Right forelimb (tissue), 1 donor: ENCODE measurements at regions not wholly inside any gene's neighbourhood (a gene's known extent, or its start where the extent isn't known, plus 50 kb on each side); places are given as distances from the start of the nearest gene placed in this dataset.

Source experiments
- DNase-seq: peaks from one replicate; pipeline ENCODE4 v3.0.0-alpha.2; 2018

DNA sequence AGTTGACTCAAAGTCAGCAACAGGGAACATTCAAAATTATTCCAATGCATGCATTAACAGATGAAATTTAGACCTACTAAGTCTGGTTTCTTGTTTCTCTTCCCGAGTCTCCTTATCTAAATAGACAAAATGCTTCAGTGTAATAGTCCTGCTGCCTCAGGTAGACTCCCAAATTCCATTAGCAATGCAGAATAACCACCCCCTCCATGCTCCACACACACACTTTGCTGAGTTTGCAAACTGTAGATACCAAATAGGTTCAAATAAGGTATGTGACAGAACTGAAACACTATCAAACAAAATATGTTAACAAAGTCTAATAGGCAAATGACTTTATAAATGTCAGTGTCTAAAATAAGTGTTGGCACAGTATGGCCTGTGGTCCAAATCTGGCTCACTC is 451.1 kb upstream of the SOX5 start:
- no peak for DNase-seq

DNA sequence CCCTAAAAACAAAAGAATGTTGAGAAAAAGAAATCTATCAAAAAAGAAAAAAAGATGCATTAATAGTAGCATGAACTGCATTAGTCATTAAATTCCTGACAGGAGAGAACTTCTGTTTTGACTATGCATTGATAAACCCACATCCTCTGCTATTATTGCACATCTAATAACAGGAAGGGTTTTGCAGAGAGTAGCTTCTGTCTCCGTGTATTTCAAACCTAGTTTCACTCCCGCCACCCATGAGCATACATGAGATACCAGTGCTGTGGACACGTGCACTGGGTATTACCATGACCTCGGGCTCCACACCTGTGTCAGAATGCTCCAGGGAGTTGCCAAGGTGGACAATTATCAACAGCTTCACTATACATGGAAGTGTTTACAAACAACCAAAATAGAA is 449.1 kb upstream of the SOX5 start:
- DNase-seq = no peak

DNA sequence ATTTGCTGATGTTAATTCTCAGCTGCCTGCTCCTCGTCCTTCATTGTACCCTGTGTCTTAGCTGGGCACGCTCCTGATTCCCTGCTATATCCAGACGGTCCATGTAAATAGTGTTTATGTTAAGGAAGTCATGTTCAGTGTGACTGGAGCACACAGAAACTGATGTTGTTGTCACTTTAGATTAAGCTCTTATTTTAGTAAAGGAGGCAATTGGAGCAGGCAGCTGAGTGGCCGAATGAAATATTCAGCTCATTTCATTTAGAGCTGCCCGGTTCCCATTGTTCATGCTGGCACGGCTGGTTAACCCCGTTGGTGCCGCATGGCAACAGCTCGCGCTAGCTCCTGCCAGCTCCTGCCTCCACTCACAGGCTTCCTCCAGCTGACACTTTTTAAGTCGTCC is 446.8 kb upstream of the SOX5 start:
- DNase-seq = no peak

DNA sequence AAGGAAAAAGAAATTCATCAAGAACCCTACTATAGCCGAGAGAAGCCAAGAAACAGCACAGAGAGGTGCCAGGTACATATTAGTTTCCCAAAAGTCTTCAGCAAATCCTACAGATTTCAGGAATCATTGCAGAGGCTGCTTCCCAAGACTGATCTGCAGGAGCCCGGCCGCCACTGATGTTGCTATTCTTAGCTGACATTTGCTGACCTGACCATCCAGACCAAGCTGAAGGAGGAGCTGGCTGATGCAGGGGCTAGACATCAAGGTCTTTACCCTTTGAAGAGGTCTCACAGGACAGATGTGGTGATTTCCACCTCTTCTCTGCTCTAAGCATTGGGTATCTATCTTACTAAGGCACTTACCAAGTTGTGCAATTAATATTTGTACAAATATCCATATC is 444.8 kb upstream of the SOX5 start:
- DNase-seq = no peak

DNA sequence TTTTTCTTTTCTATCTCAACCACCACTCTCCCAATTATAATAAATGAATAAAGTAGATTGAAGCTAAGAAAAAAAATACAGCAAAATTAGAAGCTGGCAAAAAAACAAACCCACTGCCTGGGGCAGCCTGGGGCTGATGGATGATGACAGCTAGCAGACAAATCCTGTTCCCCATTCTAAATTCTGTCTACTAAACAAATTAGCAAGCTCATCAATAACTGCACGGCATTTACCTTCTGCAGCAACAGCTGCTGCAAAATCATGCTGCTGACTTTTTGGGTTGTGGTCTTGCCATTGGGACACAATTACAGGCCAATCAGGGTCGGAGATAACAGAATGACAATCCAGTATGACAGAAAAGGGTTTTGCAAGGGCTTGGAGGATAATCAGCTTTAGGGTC is 443.6 kb upstream of the SOX5 start:
- DNase-seq = no peak

DNA sequence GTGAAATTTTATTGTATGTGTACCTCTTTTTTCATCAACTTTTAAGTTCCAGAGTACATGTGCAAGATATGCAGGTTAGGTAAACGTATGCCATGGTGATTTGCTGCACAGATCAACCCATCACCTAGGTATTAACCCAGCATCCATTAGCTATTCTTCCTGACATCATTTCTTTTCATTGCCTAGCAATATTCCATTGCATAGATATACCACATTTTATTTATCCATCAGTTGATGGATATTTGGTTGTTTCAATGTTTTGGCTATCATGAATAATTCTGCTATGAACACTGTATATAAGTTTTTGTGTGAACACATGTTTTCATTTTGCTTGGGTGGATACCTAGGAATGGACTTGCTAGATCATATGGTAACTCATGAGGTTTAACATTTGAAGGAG is 439.9 kb upstream of the SOX5 start:
- DNase-seq = no peak

DNA sequence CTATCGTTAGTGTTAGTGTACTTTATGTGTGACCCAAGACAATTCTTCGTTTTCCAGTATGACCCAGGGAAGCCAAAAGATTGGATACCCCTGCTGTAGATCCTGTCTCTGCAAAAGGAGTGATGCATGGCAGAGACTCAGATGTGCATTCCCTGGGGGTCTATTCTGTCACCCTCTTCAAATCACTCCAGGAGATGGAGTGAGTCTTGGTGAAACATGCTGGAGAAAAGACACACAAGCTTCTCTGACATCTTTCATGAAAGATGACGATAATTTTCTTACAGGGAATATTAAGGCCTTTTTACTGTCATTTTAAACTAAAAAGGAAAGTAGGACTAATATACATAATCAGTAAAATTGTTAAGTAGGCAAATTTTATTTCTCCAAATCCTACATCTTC is 437.9 kb upstream of the SOX5 start:
- DNase-seq = no peak

DNA sequence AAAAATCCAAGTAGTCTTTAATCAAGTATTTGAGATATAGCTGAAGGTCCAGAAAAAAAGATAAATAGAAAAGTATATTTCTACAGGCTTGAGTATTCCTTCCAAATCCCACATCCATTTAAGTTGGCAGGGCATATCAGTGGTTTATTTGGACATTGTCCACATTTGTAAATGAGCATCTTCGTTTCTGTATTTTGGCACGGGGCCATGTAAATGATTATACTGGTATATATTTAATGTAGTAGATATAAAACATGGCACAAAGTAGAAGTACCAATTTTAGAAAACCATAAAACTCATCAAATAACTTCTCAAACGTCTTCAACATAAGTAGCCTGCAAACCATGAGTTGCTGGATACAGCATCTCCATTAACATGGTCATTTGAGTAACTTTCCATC is 437.4 kb upstream of the SOX5 start:
- DNase-seq = no peak

DNA sequence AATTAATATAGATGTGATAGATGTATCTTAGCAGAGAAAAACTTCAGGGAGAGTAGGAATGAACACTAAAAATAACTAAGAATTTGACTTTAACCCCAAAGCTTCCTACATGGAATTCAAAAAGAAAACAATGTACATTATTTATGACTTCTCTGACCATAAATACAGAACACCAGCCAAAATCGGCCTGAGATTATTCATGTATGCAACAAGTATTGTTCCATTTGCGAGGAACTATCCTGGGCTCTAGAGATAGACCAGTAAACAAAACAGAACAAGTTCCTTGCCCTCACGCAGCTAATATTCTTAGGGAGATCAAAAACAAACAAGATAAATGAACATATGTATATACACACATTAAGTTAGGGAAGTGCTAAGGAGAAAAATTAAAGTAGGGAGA is 432.3 kb upstream of the SOX5 start:
- no peak for DNase-seq

DNA sequence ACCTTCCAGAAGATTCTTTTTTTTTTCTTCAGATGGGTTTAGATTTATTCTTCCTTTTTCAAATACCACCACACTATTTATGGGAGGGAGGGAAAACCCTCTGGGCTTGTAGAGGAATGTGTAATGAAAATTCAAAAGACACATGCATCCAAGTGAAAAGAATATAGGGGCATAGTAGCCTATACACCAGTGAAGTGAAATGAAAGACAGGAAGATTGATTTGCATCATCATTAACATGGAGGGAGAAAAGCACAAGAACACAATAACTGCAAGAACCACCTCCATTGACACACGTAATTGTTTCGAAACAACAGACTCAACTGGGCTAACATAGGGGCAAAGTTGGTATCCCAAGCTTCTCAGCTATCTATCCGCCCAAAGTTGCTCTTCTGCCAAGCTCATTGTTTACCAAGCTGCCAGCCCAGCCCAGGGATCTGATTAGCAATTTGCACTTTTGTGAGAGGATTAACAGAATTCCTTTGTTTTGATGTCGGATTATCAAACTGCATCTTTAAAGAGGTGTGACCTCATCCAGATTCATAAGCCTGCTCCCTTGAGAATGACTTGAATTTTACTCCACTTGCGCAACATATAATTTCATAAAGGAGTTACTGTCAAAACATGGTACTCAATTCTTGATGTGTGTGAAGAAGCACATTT is 430.5 kb upstream of the SOX5 start:
- DNase-seq = no peak

DNA sequence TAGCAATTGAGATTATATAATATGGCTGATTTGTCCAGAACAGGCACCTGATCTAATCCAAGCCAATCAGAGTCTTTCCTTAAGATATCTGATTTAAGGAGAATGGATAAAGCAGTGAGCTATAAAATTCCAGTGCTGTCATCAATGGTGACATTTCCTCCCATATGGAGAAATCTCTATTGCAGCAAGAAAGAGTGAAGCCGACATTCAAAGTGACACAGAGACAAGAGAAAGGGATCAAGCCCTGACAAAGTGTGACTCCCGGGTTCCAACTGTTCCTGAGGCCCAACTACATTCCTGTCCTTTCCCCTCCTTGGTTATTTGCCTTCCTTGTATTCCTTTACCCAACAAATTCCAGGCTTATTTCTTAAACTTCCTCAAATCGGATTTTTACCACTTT is 430.0 kb upstream of the SOX5 start:
- DNase-seq = no peak

DNA sequence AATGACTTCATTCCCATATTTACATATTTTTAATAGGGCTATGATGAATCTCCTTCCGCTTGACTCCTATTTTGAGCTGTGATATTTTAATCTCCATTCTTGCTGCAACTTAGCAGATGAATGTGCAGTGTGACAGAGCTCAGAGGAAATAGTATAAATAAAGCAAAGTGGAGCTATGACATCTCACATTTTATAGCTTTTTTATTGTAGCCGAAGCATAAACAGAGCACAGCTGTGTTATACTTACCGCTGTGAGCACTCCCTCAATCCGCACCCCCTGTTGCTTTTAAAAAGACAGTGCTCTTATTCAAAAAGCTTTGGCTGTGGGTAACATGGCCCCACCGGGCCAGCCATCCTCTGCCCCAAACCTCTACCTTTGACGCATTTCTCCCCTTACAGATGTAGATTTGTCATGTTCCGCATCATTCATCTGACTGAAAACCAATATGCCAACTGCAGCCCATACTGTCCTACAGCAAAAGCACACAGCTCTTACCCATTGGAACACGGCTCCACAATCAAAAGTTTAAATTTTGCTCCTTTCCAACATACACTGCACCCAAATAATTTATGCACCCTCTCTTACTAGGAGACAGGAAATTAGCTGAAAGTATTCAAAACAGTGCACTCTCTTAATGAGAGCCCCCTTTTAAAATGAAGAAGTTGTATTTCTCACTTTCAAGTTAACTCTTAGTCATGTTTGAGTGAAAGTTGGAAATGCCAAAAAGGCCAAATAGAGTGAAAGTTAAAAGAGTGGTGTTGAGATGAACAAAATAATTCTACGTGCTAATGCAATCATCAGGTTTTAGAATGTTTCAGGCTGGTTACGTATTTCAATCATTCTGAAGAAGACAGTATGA is 429.3 kb upstream of the SOX5 start:
- no peak for DNase-seq

DNA sequence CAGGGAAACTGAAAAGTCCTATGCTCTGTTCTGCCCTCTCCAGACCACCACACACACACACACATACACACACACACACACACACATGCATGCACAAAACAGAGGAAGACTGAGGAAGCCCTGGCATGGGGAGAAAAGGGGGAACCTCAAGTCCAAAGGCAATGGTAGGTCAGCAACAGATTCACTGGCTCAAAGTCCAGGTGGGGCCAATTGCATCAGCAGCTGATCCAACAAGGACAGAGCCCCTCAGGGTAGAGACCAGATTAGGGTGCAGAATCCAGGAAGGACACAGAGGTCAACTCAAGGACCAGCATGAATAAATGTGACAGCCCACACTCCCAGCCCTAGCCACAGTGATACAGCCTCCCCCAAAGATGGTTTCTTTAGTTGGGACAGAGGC is 425.0 kb upstream of the SOX5 start:
- no peak for DNase-seq

DNA sequence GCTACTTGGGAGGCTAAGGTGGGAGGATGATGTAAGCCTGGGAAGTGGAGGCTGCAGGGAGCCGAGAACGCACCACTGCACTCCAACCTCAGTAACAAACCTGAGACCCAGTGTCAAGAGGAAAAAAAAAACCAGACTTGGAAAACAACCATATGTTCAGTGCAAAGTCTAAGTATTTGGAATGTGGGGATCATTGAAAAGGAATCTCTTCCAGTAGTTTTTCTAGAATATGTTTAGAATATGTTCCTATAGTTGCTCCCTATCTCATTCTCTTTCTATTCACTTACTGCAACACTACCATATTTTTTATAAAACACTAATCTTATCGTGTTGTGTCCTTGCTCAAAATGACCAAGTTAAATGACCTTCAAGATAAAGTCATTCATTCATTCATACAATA is 423.5 kb upstream of the SOX5 start:
- DNase-seq = no peak

DNA sequence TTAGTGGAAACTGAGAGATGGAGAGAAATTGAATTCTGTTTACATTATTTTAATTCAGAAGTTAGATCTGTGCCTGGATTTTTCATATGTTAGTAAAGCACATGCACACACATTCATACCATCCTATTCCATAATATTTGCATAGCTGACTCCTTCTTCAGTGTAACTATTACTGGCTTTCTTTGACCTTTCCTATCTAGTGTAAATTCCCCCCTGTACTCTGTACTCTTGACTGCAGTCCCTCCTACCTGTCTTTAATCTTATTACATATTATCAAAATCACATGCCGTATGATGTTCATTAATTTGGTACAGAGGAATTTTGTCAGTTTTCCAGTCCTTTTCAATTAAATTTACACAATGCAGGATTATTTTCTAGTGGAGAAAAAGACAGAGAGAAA is 417.0 kb upstream of the SOX5 start:
- DNase-seq = no peak

DNA sequence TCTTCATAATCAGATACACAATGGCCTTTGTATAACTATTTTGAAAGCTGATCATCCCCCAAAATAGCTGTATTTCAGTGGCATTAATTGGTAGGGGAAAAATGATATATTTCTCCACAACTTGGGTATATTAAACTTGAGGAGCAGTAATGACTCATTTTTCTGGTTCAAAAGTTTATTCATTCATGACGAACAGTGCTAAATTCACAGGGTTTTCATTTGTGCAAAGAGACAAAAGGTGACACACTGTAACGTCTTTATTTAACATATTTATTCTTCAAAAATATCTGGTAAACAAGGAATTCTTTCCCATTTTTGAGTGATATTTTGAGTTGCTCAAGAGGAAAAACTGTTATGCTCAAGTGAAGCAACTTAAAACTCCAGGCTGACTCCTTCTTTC is 415.5 kb upstream of the SOX5 start:
- DNase-seq = no peak

DNA sequence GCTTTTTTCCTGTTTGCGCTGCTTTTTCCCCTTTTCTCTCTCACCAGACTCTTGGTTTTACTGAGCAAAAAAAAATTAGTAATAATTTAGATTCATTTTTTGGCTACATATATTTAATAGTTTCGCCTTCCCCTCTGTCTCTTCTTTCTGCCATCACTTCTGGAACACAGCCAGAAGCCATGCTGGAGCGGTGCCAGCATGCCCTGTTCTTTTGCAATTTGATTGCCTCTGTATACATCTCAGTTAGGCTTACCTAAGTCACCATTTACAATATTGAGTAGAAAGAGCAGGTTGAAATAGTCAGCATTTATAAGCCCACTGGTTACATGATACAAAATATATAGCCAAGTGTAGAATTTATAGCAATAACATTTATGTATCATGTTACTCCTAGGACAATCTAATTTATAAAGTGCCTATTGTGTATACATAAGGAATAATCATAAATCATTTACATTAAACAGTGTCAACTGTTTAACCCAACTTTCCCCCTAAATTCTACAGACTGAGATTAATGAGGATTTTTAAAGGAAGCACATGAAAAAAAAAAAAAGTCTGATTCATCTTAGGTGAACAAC is 413.8 kb upstream of the SOX5 start:
- DNase-seq = no peak

DNA sequence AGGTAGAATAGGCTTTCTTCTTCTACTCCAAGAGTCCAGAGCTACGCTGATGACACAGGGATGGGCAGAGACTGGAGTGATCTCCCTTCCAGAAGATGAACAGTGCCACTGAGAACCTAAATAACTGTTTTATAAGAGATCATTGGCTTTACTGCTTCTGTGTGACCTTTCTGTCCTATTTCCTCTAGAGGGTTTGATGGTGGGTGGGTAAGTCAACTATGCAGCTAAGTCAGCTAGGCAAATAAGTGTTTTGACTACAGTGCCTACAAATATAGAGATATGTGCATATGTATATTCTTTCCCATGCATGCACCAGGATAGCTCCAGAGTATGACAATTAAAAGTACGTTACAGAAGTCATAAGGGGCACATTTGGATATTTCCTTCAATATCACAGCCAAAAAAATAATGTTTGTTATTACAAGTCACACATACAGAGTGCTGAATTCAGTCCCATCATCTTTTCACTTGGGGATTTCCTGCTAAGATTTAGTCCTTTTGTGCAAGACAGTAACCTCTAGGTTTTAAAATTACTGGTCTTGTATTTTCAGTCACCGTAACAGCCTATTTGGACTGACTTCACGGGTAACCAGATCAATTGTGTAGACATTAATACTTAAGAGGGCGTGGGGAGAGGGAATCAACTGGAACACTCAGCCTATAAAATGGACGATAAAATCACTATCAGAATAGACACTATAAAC is 412.6 kb upstream of the SOX5 start:
- DNase-seq = no peak

DNA sequence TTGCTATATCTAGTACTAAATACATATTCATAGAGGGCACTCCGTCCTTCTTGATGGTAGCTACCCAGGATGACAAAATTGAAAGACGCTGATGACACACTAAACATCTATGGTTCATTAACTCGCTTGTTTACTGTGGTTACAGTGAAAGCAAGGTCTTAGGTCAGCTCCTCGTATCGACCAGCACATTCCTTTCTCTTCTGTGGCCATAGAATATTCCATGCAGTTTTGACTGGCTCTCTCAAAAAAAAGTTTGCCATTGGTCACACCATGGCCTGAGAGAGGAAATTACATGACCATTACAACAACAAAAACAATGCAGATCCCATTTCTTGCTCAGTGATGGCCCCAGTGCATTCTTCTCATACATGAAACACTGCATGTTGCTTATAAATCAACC is 411.4 kb upstream of the SOX5 start:
- DNase-seq = no peak

DNA sequence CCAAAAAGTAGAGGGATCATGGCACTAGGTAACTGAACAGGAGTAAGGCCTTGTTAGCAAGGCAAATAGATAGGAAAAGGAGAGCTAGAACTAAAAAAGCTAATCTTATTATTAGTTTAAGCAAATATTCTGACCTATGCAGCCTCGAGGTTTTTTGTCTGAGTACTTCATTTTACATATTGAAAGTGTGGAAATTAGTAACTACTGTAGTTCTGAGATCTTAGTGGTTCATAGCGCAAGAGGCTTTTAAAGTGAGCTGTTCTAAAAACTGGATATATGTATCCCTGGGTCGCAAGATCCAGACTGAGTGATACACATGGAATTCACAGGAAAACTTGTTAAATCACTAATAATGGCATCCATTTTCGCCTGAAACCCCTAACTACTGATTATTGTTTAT is 411.0 kb upstream of the SOX5 start:
- DNase-seq = no peak

DNA sequence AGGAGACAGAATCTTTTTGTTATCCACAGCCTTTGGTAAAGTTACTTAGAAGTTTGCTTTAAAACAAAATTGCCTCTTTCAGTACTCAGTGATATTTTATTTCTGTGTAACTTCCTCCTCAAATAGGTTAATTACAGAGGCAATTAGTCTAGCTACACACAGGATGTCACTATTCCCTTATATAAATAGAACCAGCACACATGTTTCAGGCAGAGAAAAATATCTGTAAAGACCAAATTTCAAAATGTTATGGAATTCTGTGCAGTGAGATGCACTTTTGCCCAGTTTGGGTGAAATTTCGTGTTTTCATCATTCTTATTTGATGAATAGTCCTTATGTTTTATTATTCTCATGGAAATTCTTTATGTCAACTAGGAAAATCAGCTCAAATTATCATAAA is 410.6 kb upstream of the SOX5 start:
- DNase-seq = no peak

DNA sequence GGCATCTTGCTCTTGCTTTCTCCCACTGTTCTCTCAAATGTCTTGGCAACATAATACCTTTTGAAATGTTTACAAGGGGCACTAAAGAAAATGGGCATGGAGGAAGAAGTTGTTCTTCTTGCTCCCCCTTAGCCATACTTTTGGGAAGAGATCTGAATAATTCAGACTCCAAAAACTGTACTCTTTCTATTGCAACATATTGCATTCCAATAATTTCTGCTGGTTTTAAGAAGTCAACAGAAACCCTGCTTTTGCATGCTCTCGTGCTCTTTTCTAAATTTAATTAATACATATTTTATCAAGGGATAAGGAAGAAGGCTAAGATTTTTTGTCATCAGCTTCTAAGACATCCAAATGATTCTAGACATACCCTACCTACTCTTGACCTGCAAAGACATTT is 409.9 kb upstream of the SOX5 start:
- DNase-seq = no peak

DNA sequence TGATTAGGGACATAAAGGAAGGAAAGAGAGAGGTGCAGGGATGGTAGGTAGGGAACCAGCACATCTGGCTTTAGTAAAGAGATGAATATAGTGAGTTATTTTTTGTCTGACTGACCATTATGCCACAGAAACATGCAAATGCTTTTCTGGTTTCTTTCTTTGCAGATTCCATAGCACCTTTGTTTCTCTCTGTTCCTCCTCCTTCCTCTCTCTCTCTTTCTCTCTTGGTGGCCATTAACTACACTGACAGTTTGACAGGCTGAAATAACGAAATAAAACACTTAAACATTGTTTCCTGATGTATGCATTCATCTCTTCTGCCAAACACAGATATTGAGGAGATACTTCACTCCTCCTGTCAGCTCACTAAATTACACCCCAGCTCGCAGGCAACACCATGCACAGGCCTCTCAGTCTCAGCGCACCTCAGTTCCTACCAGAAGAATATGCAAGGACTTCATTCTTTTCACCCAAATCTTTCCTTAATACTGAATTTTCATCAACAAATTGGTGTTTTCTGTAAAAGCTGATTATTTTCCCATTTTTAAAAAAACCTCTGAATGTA is 406.9 kb upstream of the SOX5 start:
- DNase-seq = no peak

DNA sequence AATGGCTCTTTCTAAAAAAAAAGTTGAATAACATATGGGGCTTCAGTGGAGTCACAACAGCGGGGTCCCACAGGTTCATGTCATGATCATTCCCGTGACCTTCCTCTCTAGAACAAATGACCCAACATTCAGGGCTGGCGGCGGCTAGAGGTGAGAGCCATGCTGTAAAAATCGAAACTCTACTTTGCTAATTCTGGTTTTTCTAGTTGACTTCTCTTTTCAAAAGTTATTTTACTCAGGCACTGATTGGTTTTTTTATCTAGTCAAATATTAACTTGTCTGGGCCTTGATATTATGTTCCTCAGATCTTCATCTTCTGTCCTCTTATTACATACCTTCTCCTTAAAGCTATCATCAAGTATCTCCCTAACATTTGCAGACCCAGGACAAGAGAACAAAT is 402.9 kb upstream of the SOX5 start:
- no peak for DNase-seq
